Urothelium cell line (cell line): ENCODE measurements at regions not wholly inside any gene's neighbourhood (a gene's known extent, or its start where the extent isn't known, plus 50 kb on each side); places are given as distances from the start of the nearest gene placed in this dataset.
A peak's percentile ranks its signal among the peaks of the same experiment; 100 is the strongest.

Source experiments
- DNase-seq: peaks from one replicate; pipeline ENCODE4 v3.0.0; 2011; ENCODE audit warnings: low spot score, mixed read lengths
- FAIRE-seq: peaks from 2 replicates; lab custom pipeline; 2011; peaks lifted over from hg19 to GRCh38; lab: Jason Lieb, UNC

GRCh38 chr20:12020846-12021245 is 103.2 kb downstream of the BTBD3 start:
- FAIRE-seq = no peak
- DNase-seq = no peak

DNA sequence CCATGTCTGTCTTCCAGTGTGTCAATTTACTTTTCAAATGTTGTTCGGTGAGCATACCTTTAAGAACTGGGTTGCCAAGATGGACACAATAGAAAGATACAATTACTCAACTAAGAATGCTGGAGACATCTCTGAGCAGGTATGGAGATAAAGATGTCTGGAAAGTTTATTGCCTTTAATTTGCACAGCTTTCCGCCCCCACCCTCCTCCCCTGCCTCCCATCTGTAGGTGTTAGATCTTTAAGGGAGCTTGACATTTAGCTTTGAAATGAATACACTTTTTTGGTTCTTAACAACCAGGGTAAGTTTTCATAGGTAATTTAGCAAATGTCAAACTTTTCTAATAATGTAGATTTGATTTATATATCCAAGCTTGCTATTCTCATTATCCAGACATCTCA is 104.4 kb downstream of the BTBD3 start:
- FAIRE-seq = no peak
- no peak for DNase-seq

- FAIRE-seq = no peak
Observed at GRCh38 chr20:12023194-12023795, 105.6 kb downstream of the BTBD3 start.

GRCh38 chr20:12028771-12029170 is 111.1 kb downstream of the BTBD3 start:
- no peak for FAIRE-seq
- no peak for DNase-seq

More at GRCh38 chr20:12023194-12023795, 105.6 kb downstream of the BTBD3 start:
- no peak for DNase-seq

DNA sequence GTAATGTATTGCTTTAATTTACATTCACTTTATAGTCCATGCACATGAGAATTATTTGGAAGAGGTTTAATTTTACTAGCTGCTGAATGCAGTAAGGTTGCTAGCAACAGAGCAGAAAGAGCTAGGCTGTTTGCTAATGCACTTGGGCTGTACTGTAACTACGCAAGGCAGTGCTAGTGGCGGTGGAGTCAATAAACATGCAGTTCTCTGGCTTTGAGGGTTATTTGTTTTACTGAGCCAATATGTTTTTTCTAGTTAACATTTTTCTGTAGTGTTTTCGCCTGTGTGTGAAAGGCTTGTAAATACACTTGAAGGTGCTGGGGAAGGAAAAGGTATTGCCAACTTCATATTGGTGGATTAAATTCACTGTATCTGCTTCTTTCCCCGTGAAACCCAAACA is 112.8 kb downstream of the BTBD3 start:
- DNase-seq = no peak
- FAIRE-seq = no peak

DNA sequence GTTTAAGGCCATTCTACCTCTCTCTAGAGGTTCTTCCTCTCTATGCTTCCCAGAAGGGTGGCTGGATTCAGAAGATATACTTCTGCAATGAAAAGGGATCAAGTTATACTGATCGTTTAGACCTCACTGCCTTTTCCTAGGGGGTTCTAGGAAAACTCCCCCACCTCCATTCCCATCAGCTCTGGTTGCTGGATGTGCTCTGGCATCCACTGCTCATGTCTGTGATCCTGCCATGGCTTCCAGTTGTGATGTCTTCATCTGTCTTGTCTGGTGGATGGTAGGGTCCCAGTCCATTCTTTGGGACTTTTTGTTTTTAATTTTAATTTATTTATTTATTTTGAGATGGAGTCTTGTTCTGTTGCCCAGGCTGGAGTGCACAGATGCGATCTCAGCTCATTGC is 118.4 kb downstream of the BTBD3 start:
- FAIRE-seq (no peak), DNase-seq (no peak)

DNA sequence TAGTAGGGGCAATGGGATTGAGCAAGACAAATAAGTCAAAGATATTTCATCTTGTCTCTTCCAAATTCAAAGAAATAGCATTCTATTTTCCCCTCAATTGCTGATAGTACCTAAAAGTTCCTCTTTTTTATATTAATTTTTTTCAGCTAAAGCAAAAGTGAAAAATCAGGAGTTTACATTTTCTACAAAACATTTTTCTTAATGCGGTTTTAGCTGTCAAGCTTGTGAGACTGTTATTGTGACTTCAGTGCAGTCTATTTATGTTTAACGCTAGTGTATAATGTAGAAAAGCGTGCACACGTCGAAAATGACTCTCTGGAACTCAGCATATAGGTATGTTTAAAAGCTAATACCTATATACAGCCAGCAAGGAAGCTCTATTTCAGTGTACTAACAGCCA is 119.8 kb downstream of the BTBD3 start:
- no peak for DNase-seq
- no peak for FAIRE-seq

- FAIRE-seq (no peak), DNase-seq (no peak)
Observed at GRCh38 chr20:12040261-12040660, 122.6 kb downstream of the BTBD3 start.

- FAIRE-seq = no peak
Observed at GRCh38 chr20:12044969-12045368, 127.3 kb downstream of the BTBD3 start.

DNA sequence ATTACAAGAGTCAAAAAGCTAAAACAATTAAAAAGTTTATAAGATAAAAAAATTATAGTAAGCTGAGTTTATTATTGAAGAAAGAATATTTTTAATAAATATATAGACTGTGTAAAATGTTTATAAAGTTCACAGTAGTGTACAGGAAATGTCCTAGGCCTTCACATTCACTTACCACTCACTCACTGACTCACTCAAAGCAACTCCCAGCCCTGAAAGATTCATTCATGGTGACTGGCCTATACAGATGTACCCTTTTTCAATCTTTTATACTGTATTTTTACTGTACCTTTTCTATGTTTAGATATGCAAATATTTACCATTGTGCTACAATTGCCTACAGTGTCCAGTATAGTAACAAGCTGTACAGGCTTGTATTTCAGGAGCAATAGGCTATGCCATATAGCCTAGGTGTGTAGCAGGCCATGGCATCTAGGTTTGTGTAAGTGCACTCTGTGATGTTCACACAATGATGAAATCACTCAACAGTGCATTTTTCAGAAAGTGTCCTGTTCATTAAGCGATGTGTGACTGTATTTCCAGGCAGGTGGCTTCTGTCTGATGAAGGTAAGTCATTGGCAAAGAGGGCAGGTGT is 130.2 kb downstream of the BTBD3 start:
- DNase-seq (no peak), FAIRE-seq (no peak)

More at GRCh38 chr20:12044969-12045368, 127.3 kb downstream of the BTBD3 start:
- no peak for DNase-seq

GRCh38 chr20:12049125-12049524 is 131.4 kb downstream of the BTBD3 start:
- FAIRE-seq = no peak

GRCh38 chr20:12051206-12052163 is 133.8 kb downstream of the BTBD3 start:
- FAIRE-seq (no peak), DNase-seq (no peak)

More at GRCh38 chr20:12049125-12049524, 131.4 kb downstream of the BTBD3 start:
- no peak for DNase-seq

DNA sequence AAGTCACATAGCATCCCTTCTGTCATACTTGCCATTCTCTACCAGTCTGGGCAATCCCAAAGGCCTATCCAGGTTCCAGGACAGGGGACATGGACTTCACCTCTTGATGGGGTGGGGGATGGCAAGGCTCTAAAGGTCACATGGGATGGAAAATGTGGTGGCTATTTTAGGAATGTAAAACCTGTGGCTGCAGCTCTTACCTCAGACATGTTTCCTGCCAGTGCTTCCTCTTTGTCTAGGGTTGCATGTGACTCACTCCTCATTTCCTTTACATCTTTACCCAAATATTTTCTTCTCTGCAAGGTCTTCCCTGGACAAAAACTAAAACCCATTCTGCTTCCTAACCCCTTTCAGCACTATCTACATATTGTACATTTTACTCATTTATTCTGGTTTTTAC is 135.7 kb downstream of the BTBD3 start:
- FAIRE-seq (no peak), DNase-seq (peak; percentile 70)

GRCh38 chr20:12054556-12054955 is 136.9 kb downstream of the BTBD3 start:
- FAIRE-seq (no peak), DNase-seq (no peak)

DNA sequence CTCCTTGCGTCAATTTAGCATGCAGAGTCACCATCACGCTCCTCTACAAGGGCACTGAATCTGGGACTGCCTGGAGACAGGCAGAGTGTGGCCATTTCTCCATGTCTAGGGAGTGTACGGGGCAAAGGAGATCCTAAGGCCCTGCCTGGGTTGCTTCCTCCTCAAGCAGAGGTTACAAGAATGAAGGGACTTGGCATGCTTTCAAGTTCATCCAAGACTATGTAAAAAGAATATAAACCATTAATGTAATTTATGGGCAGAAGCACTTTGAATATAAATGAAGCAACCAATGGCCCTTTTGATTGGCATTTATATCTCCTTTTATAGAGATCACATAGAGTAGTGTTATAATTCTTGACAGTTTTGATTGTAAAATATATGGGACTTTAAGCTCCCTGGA is 137.5 kb downstream of the BTBD3 start:
- DNase-seq (no peak), FAIRE-seq (no peak)

GRCh38 chr20:12056839-12057238 is 139.1 kb downstream of the BTBD3 start:
- no peak for DNase-seq

GRCh38 chr20:12057778-12058177 is 140.1 kb downstream of the BTBD3 start:
- no peak for FAIRE-seq
- no peak for DNase-seq

More at GRCh38 chr20:12056839-12057238, 139.1 kb downstream of the BTBD3 start:
- no peak for FAIRE-seq

DNA sequence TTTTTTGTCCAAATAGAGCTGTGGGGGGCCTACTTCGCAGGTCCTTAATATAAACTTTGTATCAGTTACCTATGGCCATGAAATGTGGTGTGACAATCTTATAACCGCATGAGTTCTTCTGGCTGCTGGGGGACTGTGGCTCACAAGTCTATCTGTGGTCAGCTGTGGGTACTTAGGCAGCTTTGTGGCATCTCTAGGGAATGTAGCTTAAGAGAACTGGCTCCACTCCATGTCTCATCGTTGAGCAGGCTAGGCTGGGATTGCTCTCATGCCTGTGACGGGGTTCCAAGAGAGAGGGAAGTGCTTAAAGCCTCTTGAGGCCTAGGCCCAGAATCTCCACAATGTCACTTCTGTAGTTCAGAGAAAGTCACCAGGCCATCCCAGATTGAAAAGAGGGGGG is 140.5 kb downstream of the BTBD3 start:
- no peak for DNase-seq
- FAIRE-seq = no peak

GRCh38 chr20:12061466-12061865 is 143.8 kb downstream of the BTBD3 start:
- FAIRE-seq = no peak
- no peak for DNase-seq

DNA sequence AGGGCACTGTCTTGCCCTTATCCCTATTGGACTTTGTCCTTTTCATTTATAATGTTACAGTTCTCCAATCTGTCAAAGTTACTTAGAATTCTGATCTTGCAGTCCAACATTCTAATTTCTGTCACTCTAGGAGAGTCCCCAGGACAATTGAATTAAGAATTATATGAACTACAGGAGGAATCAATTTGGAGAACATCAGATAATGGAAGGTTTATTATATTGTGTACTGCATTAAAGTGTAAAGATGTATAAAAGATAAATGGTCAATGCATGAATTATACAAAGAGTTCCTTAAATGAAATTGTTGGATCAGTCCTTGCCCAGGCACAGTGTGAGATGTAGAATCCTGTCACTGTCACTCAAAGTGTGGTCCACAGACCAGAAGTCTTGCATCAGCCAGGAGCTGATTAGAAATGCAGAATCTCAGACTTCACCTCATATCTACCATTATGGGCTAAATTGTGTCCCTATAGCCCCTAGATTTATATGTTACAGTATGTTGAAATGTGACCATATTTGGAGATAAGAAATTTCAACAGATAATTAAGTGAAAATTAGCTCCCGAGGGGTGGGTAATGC is 145.5 kb downstream of the BTBD3 start:
- no peak for DNase-seq
- no peak for FAIRE-seq

DNA sequence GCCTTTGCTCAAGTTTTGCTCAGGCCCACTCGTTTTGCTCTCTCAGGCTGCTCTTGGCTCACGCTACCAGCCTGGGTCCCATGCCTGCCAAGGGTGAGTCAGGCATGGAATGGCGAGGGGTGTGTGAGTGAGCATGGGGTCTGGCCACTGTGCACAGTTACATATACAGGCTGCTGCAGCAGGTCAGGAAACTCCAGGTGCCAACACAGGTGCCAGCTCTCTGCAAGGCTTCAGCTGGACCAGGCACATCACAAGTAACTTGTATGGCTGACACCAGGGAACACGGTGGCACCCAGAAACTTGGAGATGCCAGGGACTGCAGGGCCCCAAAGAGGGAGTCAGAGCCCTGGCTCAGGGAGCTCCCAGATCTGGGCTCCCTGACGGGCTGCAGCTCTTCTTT is 146.8 kb downstream of the BTBD3 start:
- FAIRE-seq (no peak), DNase-seq (no peak)
